Islet precursor cell (in vitro differentiated cells): ENCODE measurements at regions not wholly inside any gene's neighbourhood (a gene's known extent, or its start where the extent isn't known, plus 50 kb on each side); places are given as distances from the start of the nearest gene placed in this dataset.

ENCODE experiments used
- DNase-seq: peaks from one replicate; pipeline ENCODE4 v3.0.0-alpha.2; 2018

DNA sequence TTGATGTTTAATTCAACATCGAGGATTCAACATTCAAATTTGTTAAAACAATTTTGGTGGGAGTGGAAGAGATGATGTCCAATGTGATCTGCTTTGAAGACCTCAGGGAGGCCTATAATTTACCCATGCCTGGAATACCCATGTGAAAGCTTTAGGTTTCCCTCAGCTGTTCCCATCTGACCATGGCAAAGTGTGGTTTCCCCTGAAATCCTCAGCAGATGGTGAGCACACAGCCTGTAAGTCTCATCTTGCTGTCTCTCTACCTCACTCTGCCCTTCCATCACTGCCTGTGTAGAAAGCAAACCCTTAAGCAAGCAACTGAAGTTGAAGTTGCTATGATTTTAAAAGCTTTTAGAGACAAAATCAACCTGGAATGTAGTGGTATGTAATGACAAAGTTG, 80.1 kb upstream of the ATF3 start:
- DNase-seq: no peak

DNA sequence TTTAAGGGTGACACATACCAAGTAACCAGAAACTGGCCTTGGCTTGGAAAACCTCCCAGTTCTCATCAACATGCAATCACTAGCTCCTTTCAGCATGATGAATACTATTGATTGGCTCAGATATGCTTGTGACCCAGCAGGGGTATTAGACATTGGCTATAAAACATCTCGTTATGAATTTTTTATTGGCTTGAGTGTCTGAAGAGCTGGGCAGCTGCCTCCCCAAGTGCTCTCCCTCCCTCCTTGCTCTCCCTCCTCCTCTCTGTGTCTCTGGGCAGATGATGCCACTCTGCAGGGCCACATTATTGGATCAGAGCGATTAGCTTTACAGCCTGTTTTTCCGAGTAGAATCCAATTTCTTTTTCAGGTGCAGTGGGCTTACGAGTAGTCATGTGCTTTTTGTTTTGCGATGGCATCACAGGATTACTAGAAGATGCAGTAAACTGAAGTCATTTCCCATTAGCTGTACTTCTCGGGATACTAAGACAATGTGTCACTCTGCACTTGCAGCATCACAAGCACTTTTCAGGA, 79.3 kb upstream of the ATF3 start:
- no peak for DNase-seq

DNA sequence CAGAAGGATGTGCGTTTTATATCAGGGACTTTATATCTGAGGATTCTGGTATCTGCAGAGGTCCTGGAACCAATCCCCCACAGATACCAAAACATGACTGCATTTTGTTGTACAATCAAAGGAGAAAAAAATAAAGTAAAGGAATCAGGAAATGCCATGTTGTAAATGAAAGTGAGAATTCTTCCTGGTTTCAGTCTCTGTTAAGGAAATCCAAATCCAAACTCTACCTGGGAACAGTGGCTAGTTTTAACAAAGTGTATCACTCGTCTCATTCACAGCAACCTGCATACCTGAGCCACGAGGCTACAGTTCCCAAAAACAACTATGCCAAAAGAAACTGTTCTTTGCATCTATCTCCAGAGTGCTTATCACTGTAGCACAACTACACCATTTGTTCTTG, 77.3 kb upstream of the ATF3 start:
- DNase-seq: no peak

DNA sequence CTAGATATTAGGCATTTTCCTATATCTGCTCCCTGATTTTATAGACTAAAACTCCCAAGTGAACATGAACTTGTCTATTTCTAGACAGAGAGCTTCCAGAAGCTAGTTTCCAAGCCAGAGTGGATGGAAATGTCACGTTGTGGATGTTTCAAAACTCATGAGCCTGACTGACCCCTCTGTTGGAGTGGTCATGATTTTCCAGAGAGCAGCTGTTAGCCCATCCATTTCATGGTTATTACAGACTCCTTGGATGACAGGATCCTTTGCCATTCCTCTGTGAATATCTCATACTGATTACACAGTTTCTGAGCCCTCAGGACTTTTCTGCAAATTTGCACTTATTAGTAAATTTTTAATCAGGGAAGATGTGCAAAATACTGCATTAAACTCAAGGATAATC, 76.8 kb upstream of the ATF3 start:
- no peak for DNase-seq

DNA sequence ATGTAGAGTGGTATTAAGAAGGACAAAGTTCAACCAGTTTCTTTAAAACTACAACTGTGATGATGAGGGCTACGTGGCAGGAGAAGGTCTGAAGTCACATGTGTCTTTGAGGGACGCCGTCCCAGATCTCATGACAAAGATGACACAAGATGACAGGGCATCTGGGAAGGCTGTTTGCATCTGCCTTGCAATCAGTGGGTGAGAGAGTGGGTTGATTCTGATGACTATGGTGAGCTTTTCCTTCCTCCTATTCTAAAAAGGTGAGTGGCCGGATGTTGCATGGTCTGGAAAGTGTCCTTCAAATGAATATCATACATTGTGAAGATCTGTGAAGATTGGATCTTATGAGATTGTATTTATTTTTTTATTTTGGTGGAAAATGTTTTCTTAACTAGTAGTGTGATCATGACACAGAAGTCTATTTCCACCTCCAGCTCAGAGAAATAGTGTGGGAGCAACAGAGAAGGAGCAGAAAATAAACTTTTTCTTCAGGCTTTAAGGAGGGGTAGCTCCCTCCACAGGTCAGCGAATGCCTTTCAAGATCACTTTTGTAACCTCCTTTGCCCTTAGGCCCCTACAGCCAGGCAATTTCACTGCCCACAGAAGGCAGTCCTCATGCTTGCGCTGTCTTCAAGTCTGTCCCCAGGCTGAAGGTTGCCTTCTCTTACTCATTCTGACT, 76.0 kb upstream of the ATF3 start:
- peak; percentile 74 for DNase-seq

DNA sequence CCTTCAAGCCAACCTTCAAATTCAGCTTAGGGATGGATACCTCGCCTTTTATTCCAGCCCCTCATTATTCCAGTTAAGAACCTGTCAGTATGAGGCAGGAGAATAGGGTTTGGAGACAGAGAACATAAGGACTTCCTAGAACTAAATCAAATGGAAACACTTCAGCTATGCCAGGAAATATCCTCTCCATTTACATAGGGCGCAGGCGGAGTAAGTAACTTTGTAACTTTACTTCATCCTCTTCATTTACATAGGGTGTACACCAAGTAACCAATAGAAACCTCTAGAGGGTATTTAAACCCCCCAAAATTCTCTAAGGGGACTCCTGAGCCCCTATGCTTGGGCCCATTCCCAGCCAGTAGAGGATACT, 75.4 kb upstream of the ATF3 start:
- DNase-seq: no peak

DNA sequence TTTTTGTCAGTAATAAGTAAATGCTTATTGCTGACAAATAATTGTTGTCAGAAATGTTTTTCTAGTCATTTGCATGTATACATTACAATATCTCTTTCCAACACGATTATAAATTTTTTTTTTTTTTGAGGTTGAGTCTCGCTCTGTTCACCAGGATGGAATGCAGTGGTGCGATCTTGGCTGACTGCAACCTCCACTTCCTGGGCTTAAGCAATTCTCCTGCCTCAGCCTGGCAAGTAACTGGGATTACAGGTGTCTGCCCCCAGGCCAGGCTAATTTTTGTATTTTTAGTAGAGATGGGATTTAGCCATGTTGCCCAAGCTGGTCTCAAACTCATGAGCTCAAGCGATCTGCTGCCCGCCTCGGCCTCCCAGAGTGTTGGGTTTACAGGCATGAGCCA, 72.0 kb upstream of the ATF3 start:
- DNase-seq: no peak

DNA sequence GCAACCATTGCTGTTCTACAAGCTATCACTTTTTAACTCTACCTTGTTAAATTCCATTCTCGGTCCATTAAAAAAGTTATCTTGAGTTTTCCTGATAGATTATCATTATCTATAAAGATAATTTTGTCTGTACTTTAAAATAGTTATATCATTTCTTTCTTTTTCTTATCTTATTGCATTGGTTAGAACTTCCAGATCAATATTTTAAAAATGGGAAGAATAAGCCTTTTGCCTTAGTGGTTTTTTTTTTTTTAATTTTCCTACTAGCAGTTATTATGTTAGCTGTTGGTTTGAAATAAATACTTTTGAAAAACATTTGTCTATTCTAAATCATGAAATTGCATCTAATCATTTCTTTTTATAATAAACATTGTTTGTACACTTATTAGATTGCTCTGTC, 71.0 kb upstream of the ATF3 start:
- no peak for DNase-seq

DNA sequence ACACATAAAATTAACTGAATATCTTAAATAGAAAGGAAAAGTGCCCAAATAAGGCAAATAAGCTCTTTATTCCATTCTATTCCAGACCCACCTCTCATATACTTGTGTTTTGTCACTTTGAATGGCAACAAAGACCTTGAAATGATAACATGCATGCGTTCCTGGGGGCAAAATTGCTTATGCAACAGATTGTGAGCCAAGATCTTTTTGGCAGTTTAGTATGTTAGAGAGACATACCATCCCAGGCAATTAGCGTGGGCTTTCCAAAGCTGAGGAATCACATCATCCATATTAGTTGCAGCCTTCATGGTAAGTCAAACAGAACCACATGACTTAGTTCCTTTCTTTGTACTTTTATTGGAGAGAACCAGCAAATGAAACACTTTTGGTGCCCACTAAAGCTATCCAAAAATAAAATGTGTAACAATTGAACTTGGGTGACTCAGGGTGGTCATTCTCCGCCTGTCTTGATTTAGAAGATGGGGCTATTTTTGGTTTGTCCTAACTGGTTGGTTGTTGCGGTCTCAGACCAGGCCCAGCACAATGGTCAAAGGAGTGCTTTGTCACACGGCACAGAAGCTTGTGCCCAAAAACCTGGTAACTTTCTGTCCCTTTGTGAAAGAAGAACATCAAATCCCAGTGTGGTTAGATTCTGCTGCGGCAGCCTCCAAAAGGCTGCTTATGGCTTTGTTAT, 68.7 kb upstream of the ATF3 start:
- DNase-seq: no peak

DNA sequence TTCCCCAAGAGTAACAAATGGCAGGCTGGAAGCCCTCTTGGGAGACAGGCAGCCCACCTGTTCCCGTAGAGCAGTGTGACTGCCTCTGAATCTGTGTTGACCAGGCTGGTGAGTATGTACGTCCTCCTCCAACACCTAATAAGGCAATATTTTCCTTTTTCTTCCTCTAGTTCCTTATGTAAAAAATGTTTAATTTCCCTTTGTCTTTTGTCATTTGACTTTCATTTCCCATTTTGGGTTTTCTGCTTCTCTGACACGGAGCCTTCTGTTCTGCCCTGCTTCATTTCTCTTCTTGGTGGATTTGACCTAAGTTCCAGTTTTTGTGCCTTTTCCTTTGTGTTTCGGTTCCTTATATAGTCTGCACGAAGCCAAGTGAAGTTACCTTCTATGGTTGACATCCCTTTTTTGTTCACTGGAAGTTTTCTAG, 65.8 kb upstream of the ATF3 start:
- DNase-seq: no peak

DNA sequence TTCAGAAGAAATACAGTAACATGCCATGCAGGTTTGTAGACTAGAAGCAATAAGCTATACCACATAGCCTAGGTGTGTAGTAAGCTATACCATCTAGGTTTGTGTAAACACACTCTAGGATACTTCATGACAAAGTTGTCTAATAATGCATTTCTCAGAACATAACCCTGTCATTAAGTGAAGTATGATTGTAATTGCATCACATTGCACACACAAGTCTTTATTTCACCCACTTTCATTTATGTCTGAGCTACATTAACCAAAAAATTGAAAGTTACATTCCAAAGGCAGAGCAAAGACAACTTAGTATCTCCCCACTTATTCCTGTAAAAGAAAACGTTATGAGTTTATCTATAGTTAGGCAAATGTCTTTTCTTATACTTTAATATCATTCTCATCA, 64.5 kb upstream of the ATF3 start:
- no peak for DNase-seq

DNA sequence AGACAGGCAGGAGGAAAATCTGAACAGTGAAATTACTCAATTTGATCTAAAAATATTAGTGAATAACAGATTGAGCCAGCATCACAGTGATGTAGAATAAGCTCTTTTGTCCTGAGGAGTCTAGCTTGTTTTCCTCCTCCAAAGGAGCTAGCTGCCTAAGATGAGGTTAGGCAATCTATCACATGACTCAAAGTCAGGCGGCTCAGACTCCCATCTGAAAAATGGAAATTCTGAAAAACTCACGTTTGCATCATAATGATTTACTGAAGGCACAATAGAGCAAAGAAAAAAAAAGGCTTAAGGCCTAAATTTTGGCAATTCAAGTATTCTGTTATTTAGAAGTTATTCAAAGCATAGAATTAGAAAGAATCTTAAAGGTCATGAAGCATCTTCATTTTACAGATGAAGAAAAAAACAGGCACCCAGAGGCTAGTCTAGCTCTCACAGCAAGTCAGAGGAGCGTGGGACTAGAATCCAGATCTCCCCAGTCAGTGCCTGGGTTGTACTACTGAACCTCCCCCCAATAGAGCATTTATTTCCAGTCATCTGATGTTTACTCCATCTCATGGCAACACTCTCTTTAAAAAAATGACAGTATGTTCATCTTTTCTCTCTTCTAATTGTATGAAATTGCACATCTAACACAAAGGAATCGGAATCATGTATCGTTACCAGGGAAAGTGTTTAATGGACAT, 62.5 kb upstream of the ATF3 start:
- no peak for DNase-seq

DNA sequence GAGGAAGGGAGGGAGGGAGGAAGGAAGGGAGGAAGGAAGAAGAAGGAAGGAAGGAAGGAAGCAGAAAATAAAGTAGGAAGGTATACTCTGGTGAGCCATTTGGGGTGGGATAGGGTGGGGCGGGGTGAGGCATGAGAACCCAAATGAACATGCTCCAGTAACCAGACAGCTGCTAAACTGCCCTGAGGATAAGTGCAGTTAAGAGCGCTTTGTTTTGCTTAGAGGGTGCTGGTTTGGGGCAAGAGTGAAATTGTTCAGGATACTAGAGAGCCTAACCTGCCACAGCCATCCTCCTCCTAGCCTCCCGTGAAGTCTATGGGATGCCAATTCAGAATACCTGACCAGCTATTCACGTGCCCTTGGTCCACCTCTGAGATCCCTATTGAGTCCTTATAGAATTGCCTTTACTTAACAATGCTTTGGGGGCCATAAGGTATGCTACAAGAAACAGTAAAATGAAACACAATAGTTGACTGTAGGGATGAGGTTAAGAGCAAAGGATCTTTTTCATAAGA, 59.0 kb upstream of the ATF3 start:
- DNase-seq: peak; percentile 54

DNA sequence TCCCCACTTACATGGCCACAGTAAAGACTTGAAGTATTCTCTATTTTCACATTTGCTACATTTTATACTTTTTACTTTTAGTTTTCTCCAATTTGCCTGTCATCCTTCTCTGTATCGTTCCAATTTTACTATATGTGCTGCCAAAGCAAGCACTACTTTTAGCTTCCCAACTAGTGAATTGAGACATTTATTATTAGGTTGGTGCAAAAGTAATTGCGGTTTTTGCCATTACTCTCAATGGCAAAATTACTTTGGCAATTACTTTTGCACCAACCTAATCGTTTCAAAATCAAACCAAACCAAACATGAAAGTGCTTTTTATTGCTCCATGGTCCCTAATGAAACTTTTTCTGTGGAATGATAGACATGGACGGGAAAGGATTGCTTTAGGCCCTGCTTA, 56.6 kb upstream of the ATF3 start:
- DNase-seq: no peak

DNA sequence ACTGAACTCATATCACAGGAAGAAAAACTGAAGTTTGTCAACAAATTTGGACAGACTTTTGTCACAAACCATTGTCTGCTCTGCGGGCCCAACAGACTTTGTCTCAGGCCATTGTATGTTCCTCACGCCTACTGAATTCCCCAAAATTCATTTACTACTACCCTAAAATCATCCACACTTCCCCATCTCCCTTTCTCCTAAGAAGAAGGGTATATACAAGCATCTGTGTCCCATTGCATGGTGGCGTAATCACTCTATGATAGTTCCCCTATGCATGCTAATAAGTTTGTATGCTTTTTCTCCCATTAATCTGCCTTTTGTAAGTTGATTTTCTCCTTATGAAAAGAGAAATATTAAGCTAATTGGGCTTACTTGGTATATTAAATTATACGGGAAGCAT, 54.9 kb upstream of the ATF3 start:
- no peak for DNase-seq

DNA sequence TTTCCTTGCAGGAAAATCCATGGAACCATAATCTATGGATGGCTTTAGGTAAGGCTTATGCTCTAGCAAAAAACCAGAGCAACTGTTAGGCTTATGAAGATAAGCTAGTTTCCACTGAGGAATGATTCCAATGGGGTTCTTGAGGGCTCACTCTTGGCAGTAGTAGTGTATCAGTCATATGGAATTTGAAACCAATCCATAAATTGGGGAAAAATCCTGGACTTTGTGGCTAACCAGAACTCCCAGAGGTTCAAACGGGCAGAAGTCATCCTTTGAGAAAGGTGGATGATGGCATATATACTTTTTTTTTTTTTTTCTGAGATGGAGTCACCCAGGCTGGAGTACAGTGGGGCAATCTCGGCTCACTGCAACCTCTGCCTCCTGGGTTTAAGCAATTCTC, 54.2 kb upstream of the ATF3 start:
- DNase-seq: no peak

DNA sequence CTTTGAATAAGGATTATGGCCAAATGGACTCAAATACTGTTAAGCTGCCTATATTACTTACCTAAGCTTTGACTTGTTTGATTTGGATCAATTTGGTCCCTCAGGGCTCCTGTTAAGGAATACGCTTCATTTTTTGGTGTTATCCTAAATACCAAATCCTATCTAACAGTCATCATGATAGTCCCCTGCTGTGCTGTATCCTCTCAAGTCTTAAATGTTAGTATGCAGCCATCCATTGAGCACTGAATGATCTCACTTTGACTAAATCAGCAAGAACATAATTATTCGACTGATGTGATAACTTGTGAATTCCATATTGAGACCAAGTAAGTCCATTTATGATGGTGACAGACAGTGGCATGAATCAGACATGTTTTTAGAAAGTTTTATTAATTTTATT, 53.1 kb upstream of the ATF3 start:
- no peak for DNase-seq

DNA sequence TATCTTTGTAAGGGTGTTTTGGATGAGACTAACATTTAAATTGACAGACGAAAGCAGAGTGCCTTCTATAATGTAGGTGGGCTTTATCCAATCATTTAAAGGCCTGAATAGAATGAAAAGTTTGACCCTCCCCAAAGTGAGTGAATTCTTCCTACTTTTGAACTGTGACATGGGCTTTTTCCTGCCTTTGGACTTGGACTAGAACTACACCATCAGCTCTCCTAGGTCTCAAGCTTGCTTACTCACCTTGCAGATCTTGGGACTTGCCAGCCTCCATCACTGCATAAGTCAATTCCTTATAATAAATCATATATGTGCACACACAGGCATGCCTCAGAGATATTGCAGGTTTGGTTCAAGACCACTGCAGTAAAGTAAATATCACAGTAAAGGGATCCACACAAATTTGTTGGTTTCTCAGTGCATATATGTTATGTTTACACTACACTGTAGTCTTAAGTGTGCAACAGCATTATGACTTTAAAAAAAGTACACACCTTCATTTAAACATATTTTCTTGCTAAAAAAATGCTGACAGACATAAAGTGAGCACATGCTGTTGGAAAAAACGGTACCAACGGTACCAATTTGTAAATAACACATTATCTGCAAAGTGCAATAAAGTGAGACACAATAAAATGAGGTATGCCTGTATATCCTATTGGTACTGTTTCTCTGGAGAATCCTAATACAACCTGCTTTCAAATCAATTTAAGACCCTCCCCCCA, 51.6 kb upstream of the ATF3 start:
- DNase-seq: no peak

DNA sequence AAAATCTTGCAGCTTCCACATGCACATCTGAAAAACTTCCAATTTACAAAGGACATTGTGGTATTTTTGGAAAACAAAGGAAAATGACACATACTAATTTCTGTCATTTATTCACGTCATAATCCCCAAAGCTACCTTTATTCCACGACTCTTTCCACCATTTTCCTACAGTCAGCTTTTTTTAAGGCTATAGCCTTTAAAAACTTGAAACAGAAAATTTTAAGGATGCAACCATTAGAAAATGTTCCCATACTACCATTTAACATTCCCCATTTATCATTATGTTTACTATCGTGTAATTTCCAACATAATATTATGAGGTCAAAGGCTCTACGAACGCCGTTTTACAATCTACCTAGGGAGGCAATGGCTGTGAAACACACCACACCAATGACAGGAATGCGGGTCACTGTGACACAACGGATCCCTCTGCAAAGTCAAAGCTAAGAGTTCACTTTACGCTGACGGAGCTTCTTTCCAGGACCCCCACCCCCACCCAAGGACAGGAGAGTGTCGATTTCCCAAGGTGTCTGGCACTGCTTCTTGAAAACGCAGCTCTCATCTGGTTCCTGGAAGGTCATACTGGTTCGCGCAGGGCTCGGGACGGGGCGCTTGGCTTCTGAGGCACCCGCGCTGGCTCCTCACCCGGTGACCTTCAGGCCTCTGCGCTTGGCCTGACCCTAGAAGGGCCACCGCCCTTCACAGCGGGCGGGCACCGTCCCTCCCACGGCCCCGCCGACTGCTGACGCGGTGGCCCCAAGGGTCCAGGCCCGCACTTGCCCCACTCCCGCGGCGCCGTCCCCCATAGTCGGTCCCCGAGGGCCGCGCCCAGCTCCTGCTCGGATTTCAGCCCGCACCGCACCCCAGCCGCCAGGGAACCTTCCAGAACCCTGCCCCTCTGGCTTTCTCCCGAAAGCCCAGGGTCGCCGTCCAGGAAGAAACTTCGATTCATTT, 50.5 kb upstream of the ATF3 start:
- DNase-seq: peak; percentile 83

DNA sequence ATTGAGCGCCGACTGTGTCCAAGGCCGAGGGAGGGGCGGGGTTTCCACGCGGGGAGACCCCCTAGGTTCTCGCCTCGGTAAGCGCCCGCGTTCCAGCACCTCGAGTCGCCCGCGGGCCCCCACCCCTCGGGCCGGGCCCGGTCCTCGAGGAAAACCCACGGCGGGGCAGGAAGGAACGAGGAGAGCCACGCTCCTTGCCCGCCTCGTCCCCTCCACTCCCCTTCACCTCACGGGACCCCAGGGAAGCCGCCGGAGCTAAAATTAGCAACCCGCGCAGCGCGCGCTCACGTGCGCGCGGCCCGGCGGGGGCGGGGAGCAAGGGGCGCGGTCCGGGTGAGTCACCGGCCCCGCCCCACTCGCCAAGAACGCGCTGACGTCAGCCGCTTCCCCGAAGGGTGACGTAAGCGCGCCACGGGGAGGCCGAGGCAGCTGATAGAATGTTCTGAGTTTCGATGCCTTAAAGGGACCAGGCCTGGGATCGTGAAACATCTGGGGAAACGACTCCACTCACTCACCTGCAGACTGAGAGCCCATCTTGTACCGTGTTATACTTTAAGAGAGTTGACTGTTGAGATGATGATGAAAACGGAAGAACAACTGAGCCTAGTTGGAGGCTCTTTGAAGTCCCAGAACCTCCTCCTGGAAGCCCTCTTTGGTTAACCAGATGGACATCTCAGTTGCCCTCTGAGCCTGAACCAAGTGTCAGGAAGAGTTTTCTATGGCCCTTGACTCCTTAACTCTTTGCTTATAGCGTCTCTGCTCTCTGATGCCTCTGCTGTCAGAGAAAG, 49.7 kb upstream of the ATF3 start:
- DNase-seq: peak; percentile 92
